HG03066 (cell line): ENCODE measurements at regions not wholly inside any gene's neighbourhood (a gene's known extent, or its start where the extent isn't known, plus 50 kb on each side); places are given as distances from the start of the nearest gene placed in this dataset.

Experiments used
- ATAC-seq: cut with Tn5 transposase; IDR thresholded peaks from one replicate; pipeline ENCODE4 v1.9.1; 2021; ENCODE audit warnings: low read depth; ENCODE audit not compliant: unreplicated experiment

- no peak for ATAC-seq
Measured at GRCh38 chrX:36436361-36436760, 516.8 kb downstream of the CFAP47 start.

GRCh38 chrX:36443007-36443406 is 523.5 kb downstream of the CFAP47 start:
- ATAC-seq = no peak

GRCh38 chrX:36445566-36445965 is 526.0 kb downstream of the CFAP47 start:
- no peak for ATAC-seq

DNA sequence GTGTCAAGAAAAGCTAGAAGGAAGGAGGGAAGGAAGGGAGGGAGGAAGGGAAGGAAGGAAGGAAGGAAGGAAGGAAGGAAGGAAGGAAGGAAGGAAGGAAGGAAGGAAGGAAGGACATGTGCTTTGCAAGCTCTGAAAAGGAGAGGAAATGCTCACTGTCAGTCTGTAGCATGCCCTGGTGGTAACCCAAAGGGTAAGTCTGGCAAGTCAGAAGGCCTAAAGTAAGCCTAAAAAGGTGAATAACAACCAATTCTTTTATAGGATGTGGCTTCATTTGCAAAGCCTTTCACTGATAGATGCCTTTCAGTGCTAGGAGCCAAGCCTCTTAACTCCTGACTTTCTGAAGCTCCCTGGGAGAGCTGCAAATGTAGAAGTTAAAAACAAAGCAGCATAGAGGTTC is 542.6 kb downstream of the CFAP47 start:
- ATAC-seq = no peak

GRCh38 chrX:36480441-36480990 is 527.6 kb upstream of the FAM47C start:
- ATAC-seq = no peak

GRCh38 chrX:36501169-36501702 is 506.9 kb upstream of the FAM47C start:
- no peak for ATAC-seq

GRCh38 chrX:36504625-36505024 is 503.5 kb upstream of the FAM47C start:
- no peak for ATAC-seq

GRCh38 chrX:36508042-36508441 is 500.1 kb upstream of the FAM47C start:
- no peak for ATAC-seq

DNA sequence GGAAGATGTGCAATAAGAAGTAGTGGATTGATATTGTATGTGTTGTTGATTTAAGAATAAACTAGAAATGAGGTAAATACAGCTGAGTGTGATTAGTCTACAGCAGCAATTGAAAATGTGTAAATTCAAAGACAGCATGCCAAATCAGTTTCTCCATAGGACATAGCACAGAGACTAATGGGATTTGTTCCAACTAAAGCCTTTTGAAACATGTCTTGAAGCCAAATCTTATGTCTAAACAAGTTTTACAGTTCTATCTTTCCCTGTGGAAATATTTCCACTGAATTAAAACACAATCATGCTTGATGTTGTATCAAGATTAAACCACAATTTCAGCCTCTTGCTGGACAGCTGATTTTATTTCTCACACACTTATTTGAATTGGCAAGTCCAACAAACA is 497.4 kb upstream of the FAM47C start:
- ATAC-seq = no peak

- ATAC-seq = no peak
Measured at GRCh38 chrX:36528661-36529060, 479.5 kb upstream of the FAM47C start.

DNA sequence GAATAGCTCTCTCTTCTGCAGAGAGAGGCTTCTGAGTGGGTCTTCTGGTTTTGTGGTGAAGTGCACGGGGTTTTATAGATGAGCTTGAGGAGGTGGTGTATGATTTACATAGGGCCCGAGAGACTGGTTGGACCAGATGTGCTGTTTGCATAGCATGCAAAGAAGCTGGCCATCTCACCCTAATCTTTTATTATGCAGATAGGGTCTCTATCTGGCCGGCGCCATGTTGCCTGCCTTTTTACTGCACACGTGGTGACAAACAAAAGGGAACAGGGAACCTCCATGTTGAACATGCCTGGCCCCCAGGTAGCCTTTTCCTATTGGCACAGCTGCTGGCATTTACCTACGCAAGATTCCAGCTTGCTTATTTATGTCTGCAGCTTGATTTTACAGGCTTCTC is 473.3 kb upstream of the FAM47C start:
- no peak for ATAC-seq

GRCh38 chrX:36543499-36543898 is 464.7 kb upstream of the FAM47C start:
- ATAC-seq = no peak

DNA sequence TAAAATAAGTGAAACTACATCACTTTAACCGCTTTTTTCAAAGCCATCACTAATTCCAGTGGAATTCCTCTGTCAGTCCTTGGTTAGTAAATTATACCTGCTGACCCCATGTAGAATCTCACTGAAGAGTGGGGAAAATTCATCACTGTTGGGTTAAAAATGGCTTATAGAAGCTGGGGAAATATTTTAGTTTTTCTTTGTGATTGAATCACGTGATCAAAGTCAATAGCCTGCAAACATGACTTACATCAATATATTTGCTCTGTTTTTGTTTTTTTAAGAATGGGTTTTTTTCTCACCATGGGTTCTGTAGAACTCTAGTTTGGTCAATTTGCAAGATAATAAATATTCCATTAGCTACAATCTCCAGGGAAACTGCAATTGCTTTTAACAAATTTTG is 445.2 kb upstream of the FAM47C start:
- no peak for ATAC-seq

GRCh38 chrX:36568946-36569345 is 439.2 kb upstream of the FAM47C start:
- no peak for ATAC-seq

GRCh38 chrX:36573720-36574119 is 434.4 kb upstream of the FAM47C start:
- no peak for ATAC-seq

DNA sequence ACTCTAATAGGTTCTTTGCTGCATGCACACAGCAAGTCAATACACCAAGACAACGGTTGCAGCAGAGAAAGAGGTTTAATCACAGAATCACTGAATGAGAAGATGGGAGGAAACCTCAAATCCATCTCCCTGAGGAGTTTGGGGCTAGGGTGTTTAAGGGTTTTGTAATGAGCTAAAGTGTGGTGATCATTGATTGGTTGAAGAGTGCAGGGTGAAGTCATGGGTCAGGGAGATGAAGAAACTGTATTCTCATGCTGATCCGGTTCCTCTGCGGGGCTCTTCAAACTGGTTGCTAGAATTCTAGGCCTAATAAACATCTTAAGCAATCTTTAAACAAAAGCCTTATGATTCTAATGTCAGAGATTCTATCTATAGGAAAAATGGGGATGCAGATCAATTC is 432.5 kb upstream of the FAM47C start:
- no peak for ATAC-seq

DNA sequence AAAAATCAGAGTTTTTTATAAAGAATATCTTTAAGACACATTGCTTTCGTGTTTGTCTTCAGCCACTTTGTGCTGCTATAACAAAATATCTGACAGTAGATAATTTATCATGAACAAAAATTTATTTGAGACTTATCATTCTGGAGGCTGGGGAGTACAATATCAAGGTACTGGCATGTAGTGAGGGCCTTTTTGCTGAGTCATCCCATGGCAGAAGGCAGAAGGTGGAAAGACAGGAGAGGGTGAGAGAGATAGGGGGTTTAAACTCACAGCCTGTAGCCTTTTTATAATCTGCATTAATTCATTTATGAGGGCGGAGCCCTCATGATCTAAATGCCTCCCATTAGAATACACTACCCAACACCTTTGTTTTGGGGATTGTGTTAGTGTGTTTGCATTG is 431.2 kb upstream of the FAM47C start:
- no peak for ATAC-seq

GRCh38 chrX:36581030-36581429 is 427.1 kb upstream of the FAM47C start:
- ATAC-seq = no peak

- no peak for ATAC-seq
Measured at GRCh38 chrX:36583674-36584073, 424.5 kb upstream of the FAM47C start.

- ATAC-seq = no peak
Measured at GRCh38 chrX:36609616-36610585, 398.3 kb upstream of the FAM47C start.

- no peak for ATAC-seq
Measured at GRCh38 chrX:36626898-36627297, 381.3 kb upstream of the FAM47C start.

GRCh38 chrX:36640232-36640631 is 367.9 kb upstream of the FAM47C start:
- ATAC-seq = no peak
